ENCODE measurements at regions not wholly inside any gene's neighbourhood (a gene's known extent, or its start where the extent isn't known, plus 50 kb on each side); places are given as distances from the start of the nearest gene placed in this dataset.

DNA sequence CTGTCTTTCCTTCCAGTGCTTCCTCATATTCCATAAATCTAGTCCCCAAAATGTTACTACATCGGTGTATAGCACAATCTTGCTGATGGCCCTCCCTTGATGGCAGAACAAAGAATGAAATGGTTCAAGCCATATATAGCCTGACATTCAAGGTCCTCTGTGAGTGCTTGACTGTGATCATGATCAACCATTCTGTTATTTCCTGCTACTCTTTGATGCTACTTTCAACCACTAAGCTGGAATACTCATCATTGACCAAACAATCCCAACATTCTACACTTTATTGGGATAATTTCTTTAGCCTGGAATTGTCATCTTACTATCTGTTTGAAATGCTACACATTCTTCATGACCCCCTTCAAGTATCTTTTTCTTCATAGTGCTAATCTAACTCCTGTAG lies 633.9 kb downstream of the PLCL1 start:
- TF ChIP-seq EZH2 (IDR thresholded peaks at IDR 0.05; ENCODE audit: insufficient read depth, poor library complexity, severe bottlenecking) (no peak), EZH2phosphoT487 (IDR thresholded peaks at IDR 0.05; ENCODE audit: insufficient read depth, low read depth) (no peak)
